Neural cell (in vitro differentiated cells): ENCODE measurements at regions not wholly inside any gene's neighbourhood (a gene's known extent, or its start where the extent isn't known, plus 50 kb on each side); places are given as distances from the start of the nearest gene placed in this dataset.

ENCODE experiments used
- H2AFZ ChIP-seq: fragments of 200-600, 300-800 bp; sonication (generic), shearing (Covaris generic); 2 replicates; pipeline ENCODE4 v1.6.0; 2014; ENCODE audit warnings: low read depth, mild to moderate bottlenecking, antibody characterized with exemption, low read length, moderate library complexity
- H3F3A ChIP-seq: fragments of 200-600 bp; shearing (Covaris generic); 2 replicates; pipeline ENCODE4 v1.6.1; 2016; ENCODE audit warnings: mild to moderate bottlenecking, moderate library complexity, mixed read lengths, antibody characterized with exemption, low read length; ENCODE audit not compliant: insufficient read depth, poor library complexity, severe bottlenecking
- H3K27ac ChIP-seq: fragments of 200-600, 300-800 bp; sonication (generic), shearing (Covaris generic); 2 replicates; pipeline ENCODE4 v1.5.1; 2014; ENCODE audit warnings: mild to moderate bottlenecking, low read length, moderate library complexity
- H3K27me3 ChIP-seq: fragments of 300-800, 200-600 bp; sonication (generic), shearing (Covaris generic); 2 replicates; pipeline ENCODE4 v1.6.0; 2014; ENCODE audit warnings: mild to moderate bottlenecking, low read depth, low read length, moderate library complexity; ENCODE audit not compliant: insufficient read depth
- H3K36me3 ChIP-seq: fragments of 300-800, 200-600 bp; sonication (generic), shearing (Covaris generic); 2 replicates; pipeline ENCODE4 v1.5.1; 2014; ENCODE audit warnings: mild to moderate bottlenecking, antibody characterized with exemption, low read length, moderate library complexity; ENCODE audit not compliant: insufficient read depth
- H3K4me2 ChIP-seq: fragments of 300-800, 200-600 bp; sonication (generic), shearing (Covaris generic); 2 replicates; pipeline ENCODE4 v1.6.0; 2014; ENCODE audit warnings: mild to moderate bottlenecking, low read length
- H3K4me3 ChIP-seq: fragments of 300-800, 200-600 bp; sonication (generic), shearing (Covaris generic); 2 replicates; pipeline ENCODE4 v1.5.1; 2014; ENCODE audit warnings: mild to moderate bottlenecking, low read length, moderate library complexity
- H3K79me2 ChIP-seq: fragments of 200-600 bp; shearing (Covaris generic); replicated peaks from 2 replicates; pipeline ENCODE4 v1.6.0; 2014; ENCODE audit warnings: mild to moderate bottlenecking, low read length, moderate library complexity; ENCODE audit not compliant: insufficient read depth
- H3K9ac ChIP-seq: fragments of 300-800, 200-600 bp; sonication (generic), shearing (Covaris generic); 2 replicates; pipeline ENCODE4 v1.6.1; 2016; ENCODE audit warnings: mild to moderate bottlenecking, low read length, mixed read lengths
- H3K9me2 ChIP-seq: fragments of 200-600 bp; shearing (Covaris generic); 2 replicates; pipeline ENCODE4 v1.6.1; 2016; ENCODE audit warnings: mild to moderate bottlenecking, low read length, mixed read lengths; ENCODE audit not compliant: insufficient read depth
- H3K9me3 ChIP-seq: fragments of 200-600, 300-800 bp; sonication (generic), shearing (Covaris generic); 2 replicates; pipeline ENCODE4 v1.6.1; 2016; ENCODE audit warnings: mild to moderate bottlenecking, mixed run types, low read length, moderate library complexity, mixed read lengths
- H4K20me1 ChIP-seq: fragments of 200-600 bp; shearing (Covaris generic); 2 replicates; pipeline ENCODE4 v1.6.1; 2016; ENCODE audit warnings: mild to moderate bottlenecking, mixed run types; ENCODE audit not compliant: insufficient read depth
- CTCF ChIP-seq: fragments of 450-650 bp; IDR thresholded peaks from 2 replicates; pipeline ENCODE4 v1.5.1; 2014; ENCODE audit warnings: antibody characterized with exemption, mild to moderate bottlenecking, moderate library complexity; ENCODE audit not compliant: poor library complexity, severe bottlenecking
- EP300 ChIP-seq: fragments of 450-650 bp; conservative IDR thresholded peaks from 2 replicates; pipeline ENCODE4 v1.6.1; 2014; ENCODE audit warnings: antibody characterized with exemption, mild to moderate bottlenecking, moderate library complexity; ENCODE audit not compliant: poor library complexity, severe bottlenecking
- EZH2 ChIP-seq: fragments of 200-600, 300-800 bp; shearing (Covaris generic), sonication (generic); IDR thresholded peaks from 2 replicates; pipeline ENCODE4 v1.6.1; 2014; ENCODE audit warnings: antibody characterized with exemption, low read length, borderline replicate concordance, mild to moderate bottlenecking; ENCODE audit not compliant: insufficient read depth, poor library complexity, severe bottlenecking
- MXI1 ChIP-seq: fragments of 450-650 bp; conservative IDR thresholded peaks from 2 replicates; pipeline ENCODE4 v1.6.1; 2014; ENCODE audit warnings: antibody characterized with exemption, mild to moderate bottlenecking; ENCODE audit not compliant: poor library complexity, severe bottlenecking
- POLR2AphosphoS5 ChIP-seq: IDR thresholded peaks from 2 replicates; pipeline ENCODE4 v1.6.1; 2012
- RAD21 ChIP-seq: fragments of 450-650 bp; conservative IDR thresholded peaks from 2 replicates; pipeline ENCODE4 v1.6.1; 2014; ENCODE audit warnings: antibody characterized with exemption, mild to moderate bottlenecking, moderate library complexity
- REST ChIP-seq: IDR thresholded peaks from 2 replicates; pipeline ENCODE4 v1.6.1; 2012; ENCODE audit warnings: borderline replicate concordance
- SMC3 ChIP-seq: fragments of 450-650 bp; conservative IDR thresholded peaks from 2 replicates; pipeline ENCODE4 v1.6.1; 2014; ENCODE audit warnings: antibody characterized with exemption, mild to moderate bottlenecking, moderate library complexity; ENCODE audit not compliant: poor library complexity
- TAF1 ChIP-seq: IDR thresholded peaks from 2 replicates; pipeline ENCODE4 v1.6.1; 2012; ENCODE audit warnings: low read depth

GRCh38 chr1:168982778-168983177 lies 123.7 kb upstream of the ATP1B1 start:
- no peaks in the 10 kb centered on the region for H3K27me3 ChIP-seq
- H3K36me3 ChIP-seq, result no peaks in the 10 kb centered on the region
- no peak overlapping the region for H3K4me3 ChIP-seq
- TF ChIP-seq CTCF (no peak), RAD21 (no peak), TAF1 (no peak), EZH2 (no peak), EP300 (no peak), REST (no peak), SMC3 (no peak), POLR2AphosphoS5 (no peak), MXI1 (no peak)
- no peaks in the 10 kb centered on the region for H3K9me3 ChIP-seq
- no peak overlapping the region for H3K27ac ChIP-seq
- no peaks in the 10 kb centered on the region for H3K79me2 ChIP-seq
- no peak overlapping the region for H3K4me2 ChIP-seq
- no peak overlapping the region for H2AFZ ChIP-seq
- H4K20me1 ChIP-seq, result no peaks in the 10 kb centered on the region
- no peaks in the 10 kb centered on the region for H3F3A ChIP-seq
- H3K9ac ChIP-seq, result no peak overlapping the region
- no peaks in the 10 kb centered on the region for H3K9me2 ChIP-seq

- Histone ChIP-seq H3K9me2 (no peaks in the 10 kb centered on the region), H3K4me3 (no peak overlapping the region), H4K20me1 (no peaks in the 10 kb centered on the region), H3K4me2 (no peak overlapping the region), H3K27ac (no peak overlapping the region), H3F3A (no peaks in the 10 kb centered on the region), H3K9me3 (no peaks in the 10 kb centered on the region), H3K36me3 (no peaks in the 10 kb centered on the region), H3K9ac (no peak overlapping the region), H2AFZ (no peak overlapping the region), H3K27me3 (no peaks in the 10 kb centered on the region), H3K79me2 (no peaks in the 10 kb centered on the region)
- no peak for TF ChIP-seq REST
- TF ChIP-seq EZH2, result no peak
- TF ChIP-seq MXI1, result no peak
- no peak for TF ChIP-seq TAF1
Measured at GRCh38 chr1:168987330-168987729, 119.2 kb upstream of the ATP1B1 start.
